CD4-positive, CD25-positive, alpha-beta regulatory T cell (primary cell): ENCODE measurements at regions not wholly inside any gene's neighbourhood (a gene's known extent, or its start where the extent isn't known, plus 50 kb on each side); places are given as distances from the start of the nearest gene placed in this dataset.
"Not testable (repeated sequence)": the region's sequence is repeated elsewhere in the genome, so short reads cannot be mapped to it uniquely, and the experiment has no call there.

Experiments
- ATAC-seq, 2 donors: fragments of 150-1000 bp; cut with Tn5 transposase; one replicate each; pipeline ENCODE4 v1.10.0; 2021; ENCODE audit warnings: low read depth in 2 of 2, moderate number of reproducible peaks in 2 of 2, moderate library complexity in 1 of 2
- DNase-seq, 3 donors: peaks; one replicate each; pipeline versions ENCODE4 v3.0.0 to v3.0.0-alpha.2; 2012 to 2022; ENCODE audit warnings: mixed read lengths in 1 of 3
- H3K27ac ChIP-seq: one replicate; pipeline ENCODE4 v1.7.0; 2013; ENCODE audit warnings: mild to moderate bottlenecking, low read length; ENCODE audit not compliant: insufficient read depth, poor library complexity, severe bottlenecking
- H3K27me3 ChIP-seq: one replicate; pipeline ENCODE4 v1.7.0; 2013; ENCODE audit warnings: low read length; ENCODE audit not compliant: control insufficient read depth, insufficient read depth
- H3K36me3 ChIP-seq: one replicate; pipeline ENCODE4 v1.7.0; 2013; ENCODE audit warnings: mild to moderate bottlenecking, low read length, moderate library complexity; ENCODE audit not compliant: control insufficient read depth, insufficient read depth
- H3K4me1 ChIP-seq: 2 replicates; pipeline ENCODE4 v1.7.0; 2013; ENCODE audit warnings: mild to moderate bottlenecking, low read length; ENCODE audit not compliant: insufficient read depth, control insufficient read depth, poor library complexity, severe bottlenecking
- H3K4me3 ChIP-seq: one replicate; pipeline ENCODE4 v1.7.0; 2013; ENCODE audit warnings: low read depth, mild to moderate bottlenecking, low read length, moderate library complexity
- H3K9me3 ChIP-seq, 2 experiments: 1 replicate in 1 of 2; 2 replicates in 1 of 2; pipeline ENCODE4 v1.7.0; 2013; ENCODE audit warnings: low read length in 2 of 2, mild to moderate bottlenecking in 1 of 2, moderate library complexity in 1 of 2; ENCODE audit not compliant: control insufficient read depth in 2 of 2
- H3K27ac Mint-ChIP-seq, 3 donors: one replicate each; pipeline ENCODE4 v1.8.0; 2020 to 2022; ENCODE audit warnings: mild to moderate bottlenecking in 3 of 3, mixed read lengths in 3 of 3, moderate library complexity in 2 of 3
- H3K27me3 Mint-ChIP-seq: one replicate; pipeline ENCODE4 v1.8.0; 2022; ENCODE audit warnings: mild to moderate bottlenecking, mixed read lengths
- H3K36me3 Mint-ChIP-seq: one replicate; pipeline ENCODE4 v1.8.0; 2020; ENCODE audit warnings: mixed read lengths
- H3K4me1 Mint-ChIP-seq, 4 donors: one replicate each; pipeline ENCODE4 v1.8.0; 2020 to 2022; ENCODE audit warnings: mixed read lengths in 4 of 4, mild to moderate bottlenecking in 1 of 4
- H3K4me3 Mint-ChIP-seq, 4 donors: one replicate each; pipeline ENCODE4 v1.8.0; 2020 to 2022; ENCODE audit warnings: mild to moderate bottlenecking in 4 of 4, mixed read lengths in 4 of 4, moderate library complexity in 3 of 4
- H3K9me3 Mint-ChIP-seq, 7 donors: one replicate each; pipeline ENCODE4 v1.8.0; 2020 to 2022; ENCODE audit warnings: mixed read lengths in 7 of 7, mild to moderate bottlenecking in 3 of 7, moderate library complexity in 2 of 7

DNA sequence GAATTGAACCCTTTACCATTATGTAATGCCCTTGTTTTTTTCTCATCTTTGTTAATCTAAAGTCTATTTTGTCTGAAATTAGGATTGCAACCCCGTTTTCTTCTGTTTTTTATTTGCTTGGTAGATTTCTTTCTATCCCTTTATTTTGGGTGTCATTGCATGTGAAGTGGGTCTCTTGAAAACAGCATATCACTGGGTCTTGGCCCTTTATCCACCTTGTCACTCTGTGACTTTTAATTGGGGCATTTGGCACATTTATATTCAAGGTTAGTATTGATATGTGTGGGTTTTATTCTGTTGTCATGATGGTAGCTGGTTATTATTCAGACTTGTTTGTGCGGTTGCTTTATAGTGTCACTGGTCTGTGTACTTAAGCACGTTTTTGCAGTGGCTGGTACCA is 117.4 kb upstream of the MARCHF11 start:
- Mint-ChIP-seq H3K9me3 (peaks cover 1 to 30% (median 20%) of the 10 kb centered on the region in 7 donors), H3K4me3 (no peak overlapping the region), H3K4me1 (no peaks in the 10 kb centered on the region), H3K36me3 (no peaks in the 10 kb centered on the region), H3K27ac (no peak overlapping the region), H3K27me3 (no peaks in the 10 kb centered on the region)
- DNase-seq (no peak), ATAC-seq (no peak)
- H3K4me3 ChIP-seq = no peak overlapping the region
- no peak overlapping the region for H3K27ac ChIP-seq
- no peaks in the 10 kb centered on the region for H3K4me1 ChIP-seq
- no peaks in the 10 kb centered on the region for H3K36me3 ChIP-seq
- peaks cover 7 to 13% of the 10 kb centered on the region in 2 experiments for H3K9me3 ChIP-seq
- no peaks in the 10 kb centered on the region for H3K27me3 ChIP-seq

DNA sequence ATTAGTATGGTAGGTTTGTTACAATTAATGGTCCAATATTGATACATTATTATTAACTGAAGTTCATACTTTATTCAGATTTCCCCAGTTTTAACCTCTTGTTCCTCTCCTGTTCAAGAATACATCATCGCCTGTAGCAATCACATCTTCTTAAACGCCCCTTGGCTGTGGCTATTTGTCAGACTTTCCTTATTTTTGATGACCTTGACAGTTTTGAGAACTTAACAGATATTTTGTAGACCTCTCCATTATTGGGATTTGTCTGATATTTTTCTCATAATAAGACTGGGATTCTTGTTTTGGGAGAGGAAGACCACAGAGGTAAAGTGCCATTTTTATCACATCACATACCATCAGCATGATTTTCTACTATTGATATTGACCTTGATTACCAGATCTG is 112.3 kb upstream of the MARCHF11 start:
- Mint-ChIP-seq H3K36me3 (no peaks in the 10 kb centered on the region), H3K27me3 (no peaks in the 10 kb centered on the region), H3K27ac (no peak overlapping the region), H3K4me1 (no peaks in the 10 kb centered on the region), H3K4me3 (no peak overlapping the region), H3K9me3 (peaks cover 0 to 18% (median 16%) of the 10 kb centered on the region in 7 donors)
- H3K4me3 ChIP-seq = no peak overlapping the region
- peaks cover 5 to 10% of the 10 kb centered on the region in 2 experiments for H3K9me3 ChIP-seq
- DNase-seq (no peak), ATAC-seq (no peak)
- H3K27ac ChIP-seq = no peak overlapping the region
- H3K4me1 ChIP-seq = no peaks in the 10 kb centered on the region
- no peaks in the 10 kb centered on the region for H3K27me3 ChIP-seq
- no peaks in the 10 kb centered on the region for H3K36me3 ChIP-seq

DNA sequence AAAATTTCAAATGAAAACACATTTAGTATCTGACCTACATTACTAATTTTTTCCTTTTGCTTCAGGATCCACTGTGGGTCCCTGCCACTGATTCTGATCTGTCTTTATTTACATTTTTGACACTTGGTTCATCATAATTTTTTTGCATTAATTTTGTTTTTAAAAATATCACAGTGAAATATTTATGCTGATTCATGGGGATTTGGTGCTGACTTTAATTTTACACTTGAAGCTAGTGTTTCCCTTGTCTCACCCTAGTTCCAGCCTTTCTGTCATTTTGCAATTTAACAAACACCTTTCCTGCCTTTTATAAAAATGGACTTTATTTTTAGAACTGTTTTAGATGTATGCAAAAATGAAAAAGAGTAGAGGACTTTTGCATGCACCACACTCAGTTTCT is 111.9 kb upstream of the MARCHF11 start:
- Histone ChIP-seq H3K9me3 (peaks cover under 1 to 5% of the 10 kb centered on the region in 2 experiments), H3K27me3 (no peaks in the 10 kb centered on the region), H3K4me3 (no peak overlapping the region), H3K36me3 (no peaks in the 10 kb centered on the region), H3K4me1 (no peaks in the 10 kb centered on the region), H3K27ac (no peak overlapping the region)
- Mint-ChIP-seq H3K4me1 (no peaks in the 10 kb centered on the region), H3K9me3 (peaks cover 0 to 17% (median 12%) of the 10 kb centered on the region in 7 donors), H3K27ac (no peak overlapping the region), H3K27me3 (no peaks in the 10 kb centered on the region), H3K4me3 (no peak overlapping the region), H3K36me3 (no peaks in the 10 kb centered on the region)
- ATAC-seq = no peak
- DNase-seq = no peak

DNA sequence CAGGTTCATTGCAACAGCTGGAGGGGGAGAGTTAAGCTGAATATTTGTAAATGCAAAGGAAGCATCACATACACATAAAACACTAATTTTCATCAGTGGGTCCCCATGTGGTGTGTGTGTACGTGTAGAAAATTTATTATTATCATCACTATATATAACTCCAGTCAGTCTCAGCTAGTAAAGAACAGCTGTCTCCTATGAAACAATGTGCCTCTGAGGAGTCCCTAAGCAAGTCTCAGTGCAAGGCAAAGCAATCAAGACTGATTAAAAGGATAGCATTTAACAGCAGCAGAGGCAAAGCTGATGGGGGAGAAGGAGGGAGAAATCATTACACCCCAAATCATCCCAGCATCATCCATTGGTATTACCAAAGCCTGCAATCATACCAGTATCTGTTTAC is 104.2 kb upstream of the MARCHF11 start:
- no peak overlapping the region for H3K4me3 Mint-ChIP-seq
- ATAC-seq (no peak), DNase-seq (no peak)
- Histone ChIP-seq H3K27ac (no peak overlapping the region), H3K36me3 (no peaks in the 10 kb centered on the region), H3K4me1 (no peaks in the 10 kb centered on the region), H3K9me3 (no peaks in the 10 kb centered on the region), H3K4me3 (no peak overlapping the region), H3K27me3 (no peaks in the 10 kb centered on the region)
- H3K4me1 Mint-ChIP-seq = no peaks in the 10 kb centered on the region
- no peak overlapping the region for H3K27ac Mint-ChIP-seq
- no peaks in the 10 kb centered on the region for H3K27me3 Mint-ChIP-seq
- H3K36me3 Mint-ChIP-seq = no peaks in the 10 kb centered on the region
- H3K9me3 Mint-ChIP-seq = peaks cover 0 to 6% (median 2%) of the 10 kb centered on the region in 7 donors

DNA sequence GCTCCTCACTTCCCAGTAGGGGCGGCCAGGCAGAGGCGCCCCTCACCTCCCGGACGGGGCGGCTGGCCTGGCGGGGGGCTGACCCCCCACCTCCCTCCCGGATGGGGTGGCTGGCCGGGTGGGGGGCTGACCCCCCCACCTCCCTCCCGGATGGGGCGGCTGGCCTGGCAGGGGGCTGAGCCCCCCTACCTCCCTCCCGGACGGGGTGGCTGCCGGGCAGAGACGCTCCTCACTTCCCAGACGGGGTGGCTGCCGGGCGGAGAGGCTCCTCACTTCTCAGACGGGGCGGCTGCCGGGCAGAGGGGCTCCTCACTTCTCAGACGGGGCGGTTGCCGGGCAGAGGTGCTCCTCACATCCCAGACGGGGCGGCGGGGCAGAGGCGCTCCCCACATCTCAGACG is 97.3 kb upstream of the MARCHF11 start:
- not testable (repeated sequence) for H3K9me3 ChIP-seq, ATAC-seq, H3K9me3 Mint-ChIP-seq, H3K4me3 Mint-ChIP-seq, H3K4me3 ChIP-seq, H3K27me3 ChIP-seq, H3K27ac ChIP-seq, H3K4me1 Mint-ChIP-seq, H3K4me1 ChIP-seq, H3K36me3 ChIP-seq, H3K27me3 Mint-ChIP-seq, DNase-seq, H3K27ac Mint-ChIP-seq, H3K36me3 Mint-ChIP-seq

DNA sequence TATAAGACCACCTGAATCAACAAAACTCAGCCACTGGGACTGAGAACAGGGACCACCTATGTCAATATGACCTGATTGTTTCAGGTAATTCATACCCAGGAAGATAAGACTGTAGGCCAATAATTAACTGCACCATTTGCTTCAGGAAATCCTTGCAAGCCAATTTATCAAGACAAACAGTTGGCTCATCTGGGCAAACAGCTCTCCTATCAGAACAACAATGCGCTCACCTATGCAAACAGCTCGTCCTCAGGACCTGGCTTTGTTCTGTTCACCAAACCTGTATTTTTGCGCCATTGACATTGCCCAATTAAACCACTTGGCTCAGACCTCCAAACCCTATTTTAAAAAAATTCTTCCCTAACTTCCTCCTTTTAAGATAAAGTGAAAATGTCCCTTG is 92.3 kb upstream of the MARCHF11 start:
- H3K27me3 Mint-ChIP-seq = no peaks in the 10 kb centered on the region
- Histone ChIP-seq H3K36me3 (no peaks in the 10 kb centered on the region), H3K4me1 (no peaks in the 10 kb centered on the region), H3K9me3 (no peaks in the 10 kb centered on the region), H3K27ac (no peak overlapping the region), H3K27me3 (no peaks in the 10 kb centered on the region), H3K4me3 (no peak overlapping the region)
- H3K27ac Mint-ChIP-seq = no peak overlapping the region
- no peak overlapping the region for H3K4me3 Mint-ChIP-seq
- no peaks in the 10 kb centered on the region for H3K4me1 Mint-ChIP-seq
- H3K36me3 Mint-ChIP-seq = no peaks in the 10 kb centered on the region
- no peak for DNase-seq
- no peak for ATAC-seq
- H3K9me3 Mint-ChIP-seq = peaks cover 0 to 10% (median 4%) of the 10 kb centered on the region in 7 donors

DNA sequence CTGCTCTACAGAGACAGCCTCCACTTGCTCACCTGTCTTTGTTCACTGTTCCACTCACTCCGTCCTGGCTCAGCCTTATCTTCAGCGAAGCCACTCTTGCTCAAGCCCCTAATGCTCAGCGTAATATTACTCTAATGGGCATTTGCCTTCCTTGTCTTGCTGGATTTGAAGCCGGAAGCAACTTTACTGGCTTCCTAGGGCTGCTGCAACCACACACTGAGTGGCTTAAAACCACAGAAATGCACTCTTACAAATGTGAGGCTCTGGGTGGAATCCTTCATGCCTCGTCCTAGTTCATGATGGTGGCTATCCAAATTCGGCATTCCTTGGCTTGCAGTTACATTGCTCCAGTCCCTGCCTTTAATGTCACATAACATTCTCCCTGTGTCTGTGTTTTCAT is 85.5 kb upstream of the MARCHF11 start:
- no peaks in the 10 kb centered on the region for H3K9me3 ChIP-seq
- Mint-ChIP-seq H3K4me1 (no peaks in the 10 kb centered on the region), H3K4me3 (no peak overlapping the region), H3K27ac (no peak overlapping the region), H3K27me3 (no peaks in the 10 kb centered on the region), H3K36me3 (no peaks in the 10 kb centered on the region), H3K9me3 (peaks cover 0 to 6% (median 2%) of the 10 kb centered on the region in 7 donors)
- no peaks in the 10 kb centered on the region for H3K36me3 ChIP-seq
- no peak overlapping the region for H3K27ac ChIP-seq
- H3K27me3 ChIP-seq = no peaks in the 10 kb centered on the region
- H3K4me1 ChIP-seq = no peaks in the 10 kb centered on the region
- ATAC-seq (no peak), DNase-seq (no peak)
- no peak overlapping the region for H3K4me3 ChIP-seq

DNA sequence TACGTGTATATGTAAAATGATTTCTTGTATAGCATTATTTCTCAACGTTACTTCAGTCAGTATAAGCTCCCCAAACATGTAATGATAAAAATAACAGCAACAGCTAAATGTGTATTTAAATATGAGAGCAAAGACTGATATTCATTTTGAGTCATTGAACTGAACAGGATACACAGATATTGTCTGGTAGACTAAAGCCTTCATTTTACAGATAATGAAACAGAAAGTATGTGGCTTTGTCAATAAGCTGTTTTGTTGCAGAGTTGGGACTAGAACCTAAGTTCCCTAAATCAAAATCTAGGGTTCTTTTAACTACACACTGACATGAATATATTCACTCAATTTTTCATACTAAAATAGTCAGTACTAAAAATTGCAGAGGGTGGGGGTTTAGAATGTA is 80.4 kb upstream of the MARCHF11 start:
- no peaks in the 10 kb centered on the region for H3K36me3 Mint-ChIP-seq
- no peaks in the 10 kb centered on the region for H3K36me3 ChIP-seq

More for the DNA sequence above, 80.4 kb upstream of the MARCHF11 start:
- Mint-ChIP-seq H3K27ac (no peak overlapping the region), H3K4me3 (no peak overlapping the region), H3K9me3 (peaks cover 0 to 13% (median 2%) of the 10 kb centered on the region in 7 donors), H3K4me1 (no peaks in the 10 kb centered on the region), H3K27me3 (no peaks in the 10 kb centered on the region)
- H3K4me3 ChIP-seq = no peak overlapping the region
- no peaks in the 10 kb centered on the region for H3K4me1 ChIP-seq
- DNase-seq (no peak), ATAC-seq (no peak)
- no peak overlapping the region for H3K27ac ChIP-seq
- H3K27me3 ChIP-seq = no peaks in the 10 kb centered on the region
- H3K9me3 ChIP-seq = no peaks in the 10 kb centered on the region
